K562 (cell line): ENCODE measurements at regions not wholly inside any gene's neighbourhood (a gene's known extent, or its start where the extent isn't known, plus 50 kb on each side); places are given as distances from the start of the nearest gene placed in this dataset.

Experiments used
- ATAC-seq: fragments of 200-7000 bp; cut with Tn5 transposase; 3 replicates; pipeline ENCODE4 v1.9.1; 2020; ENCODE audit warnings: moderate library complexity
- BruUV-seq: library from RNA; stranded (reverse); fragments of 400-500 nt; replicated peaks from 2 replicates; lab custom pipeline; 2021; lab: Mats Ljungman, UMichigan
- CTCF ChIA-PET: fragments of 300-600 bp; formaldehyde crosslinking; extraction: SDS; loops from one replicate; lab custom pipeline; 2021; ENCODE audit warnings: low intra/inter-chr PET ratio; lab: Yijun Ruan, JAX
- POLR2A ChIA-PET: fragments of 300-600, 350-650 bp; sonication (Branson Sonifier 250); formaldehyde crosslinking; extraction: SDS; loops from one replicate; lab custom pipeline; 2021; ENCODE audit warnings: antibody characterized with exemption, inconsistent platforms; lab: Yijun Ruan, JAX
- DNase-seq, 4 experiments: peaks; one replicate each; pipeline versions ENCODE4 v3.0.0 to v3.0.0-alpha.2; 2011 to 2018; ENCODE audit warnings: low spot score in 3 of 4, mixed read lengths in 3 of 4; ENCODE audit errors: extremely low read depth in 1 of 4
- FAIRE-seq: peaks from 2 replicates; lab custom pipeline; 2011; peaks lifted over from hg19 to GRCh38; lab: Jason Lieb, UNC
- H2AFZ ChIP-seq: 2 replicates; pipeline ENCODE4 v1.6.0; 2011; ENCODE audit warnings: low read depth, low read length, control low read depth, inconsistent platforms
- H3K27ac ChIP-seq: fragments of 200-600 bp; 3 replicates; pipeline ENCODE4 v1.8.0; 2011; ENCODE audit warnings: low read depth, mild to moderate bottlenecking, control low read depth, inconsistent platforms, low read length, moderate library complexity, mixed read lengths; ENCODE audit errors: extremely low read depth
- H3K27me3 ChIP-seq, 2 experiments: fragments of 300-600 bp in 1 of 2; 2 replicates in 1 of 2; 3 replicates in 1 of 2; pipeline versions ENCODE4 v1.6.0 to v1.8.0; 2011; ENCODE audit warnings: inconsistent platforms in 2 of 2, low read length in 2 of 2, mild to moderate bottlenecking in 1 of 2, mixed read lengths in 1 of 2, moderate library complexity in 1 of 2; ENCODE audit not compliant: control insufficient read depth in 2 of 2, insufficient read depth in 2 of 2
- H3K36me3 ChIP-seq: fragments of 300-600 bp; 3 replicates; pipeline ENCODE4 v1.8.0; 2011; ENCODE audit warnings: mild to moderate bottlenecking, low read length, inconsistent platforms; ENCODE audit not compliant: control insufficient read depth, insufficient read depth
- H3K4me1 ChIP-seq, 2 experiments: fragments of 200-600 bp in 1 of 2; replicated peaks in 1 of 2; 2 replicates in 1 of 2; 3 replicates in 1 of 2; pipeline versions ENCODE4 v1.5.1 to v1.8.0; 2011; ENCODE audit warnings: inconsistent platforms in 2 of 2, low read length in 2 of 2, mild to moderate bottlenecking in 1 of 2, mixed read lengths in 1 of 2, moderate library complexity in 1 of 2; ENCODE audit not compliant: control insufficient read depth in 2 of 2, insufficient read depth in 2 of 2
- H3K4me2 ChIP-seq: 2 replicates; pipeline ENCODE4 v1.6.1; 2011; ENCODE audit warnings: low read length, control low read depth, inconsistent platforms, mixed read lengths; ENCODE audit not compliant: insufficient read depth
- H3K4me3 ChIP-seq: fragments of 200-600 bp; sonication (generic), shearing (Covaris generic); 2 replicates; pipeline ENCODE4 v1.5.1; 2016; ENCODE audit warnings: control low read depth, inconsistent platforms
- H3K79me2 ChIP-seq: fragments of 200-600 bp; 3 replicates; pipeline ENCODE4 v1.8.0; 2011; ENCODE audit warnings: low read length, inconsistent platforms; ENCODE audit not compliant: control insufficient read depth, insufficient read depth
- H3K9ac ChIP-seq, 2 experiments: 2 replicates each; pipeline versions ENCODE4 v1.6.0 to v1.6.1; 2011; ENCODE audit warnings: low read depth in 2 of 2, low read length in 2 of 2, control low read depth in 1 of 2, inconsistent platforms in 1 of 2, mild to moderate bottlenecking in 1 of 2, mixed read lengths in 1 of 2; ENCODE audit not compliant: insufficient read depth in 1 of 2
- H3K9me1 ChIP-seq: one replicate; pipeline ENCODE4 v1.6.0; 2011; ENCODE audit warnings: inconsistent platforms, mild to moderate bottlenecking, low read length, moderate library complexity; ENCODE audit not compliant: control insufficient read depth, insufficient read depth
- H3K9me3 ChIP-seq: replicated peaks from 2 replicates; pipeline ENCODE4 v1.5.1; 2011; ENCODE audit warnings: low read depth, low read length, inconsistent platforms; ENCODE audit not compliant: control insufficient read depth, insufficient read depth
- H4K20me1 ChIP-seq: replicated peaks from 2 replicates; pipeline ENCODE4 v1.6.1; 2011; ENCODE audit warnings: low read length, inconsistent platforms, mixed read lengths; ENCODE audit not compliant: control insufficient read depth, insufficient read depth
- GATAD2A ChIP-seq: fragments of 450-650 bp; IDR thresholded peaks from 2 replicates; pipeline ENCODE4 v1.6.1; 2017
- HCFC1 ChIP-seq: IDR thresholded peaks from 2 replicates; pipeline ENCODE4 v1.6.1; 2012; ENCODE audit warnings: low read depth, low read length, improper control_type of control experiment
- NCOA6 ChIP-seq: fragments of 450-650 bp; IDR thresholded peaks from 2 replicates; pipeline ENCODE4 v1.6.1; 2017; ENCODE audit warnings: mild to moderate bottlenecking
- NEUROD1 ChIP-seq: fragments of 150-350 bp; IDR thresholded peaks from 2 replicates; pipeline ENCODE4 v1.6.1; 2014; ENCODE audit warnings: borderline replicate concordance, low read length, low read depth; ENCODE audit not compliant: partially characterized antibody
- NUFIP1 ChIP-seq: fragments of 450-650 bp; IDR thresholded peaks from 2 replicates; pipeline ENCODE4 v1.6.1; 2018; ENCODE audit not compliant: partially characterized antibody
- TFAM ChIP-seq: fragments of 250-450 bp; sonication (Bioruptor Pico); conservative IDR thresholded peaks from 2 replicates; pipeline ENCODE4 v1.5.0; 2021; ENCODE audit warnings: mild to moderate bottlenecking, moderate library complexity
- ZNF324 ChIP-seq: fragments of 250-450 bp; sonication (Bioruptor Pico); IDR thresholded peaks from 2 replicates; pipeline ENCODE4 v1.4.0; 2020; ENCODE audit warnings: mild to moderate bottlenecking
- ZNF436 ChIP-seq: fragments of 250-450, 450-650 bp; sonication (Bioruptor Pico); formaldehyde crosslinking; IDR thresholded peaks from 2 replicates; pipeline ENCODE4 v1.7.0; 2020; ENCODE audit warnings: mild to moderate bottlenecking
- ZNF561 ChIP-seq: fragments of 450-650 bp; formaldehyde crosslinking; conservative IDR thresholded peaks from 2 replicates; pipeline ENCODE4 v1.4.0; 2020; ENCODE audit warnings: mild to moderate bottlenecking, moderate library complexity
- WGBS: fragments of 100-300 bp; shearing (Covaris generic); methylation state at CpG from one replicate; pipeline ENCODE4 v1.1.6; 2016; ENCODE audit warnings: low coverage, mixed read lengths; ENCODE audit not compliant: insufficient coverage; ENCODE audit errors: missing lambda C conversion rate; 5-methylcytosine and 5-hydroxymethylcytosine counted together
- in situ Hi-C: fragments of 300-500 bp; cut with MboI; formaldehyde crosslinking; loops from 4 replicates; pipeline ENCODE4 v1.15.0; 2018; ENCODE audit warnings: inconsistent platforms, mixed read lengths
- intact Hi-C: fragments of 100-400 bp; cut with micrococcal nuclease; formaldehyde crosslinking; loops from 2 replicates; pipeline ENCODE4 v1.14.2; 2022
- TF ChIP-seq, protein P1 (sequence below): sonication (generic); formaldehyde crosslinking; IDR thresholded peaks from 2 replicates; pipeline ENCODE4 v1.8.0; 2022; ENCODE audit warnings: mild to moderate bottlenecking, low read depth, missing genetic modification reagents
- TF ChIP-seq, protein P2 (sequence below), 2 experiments: IDR thresholded peaks; 2 replicates each; pipeline ENCODE4 v1.6.1; 2012; ENCODE audit warnings: improper control_type of control experiment in 2 of 2, low read depth in 2 of 2, low read length in 2 of 2, borderline replicate concordance in 1 of 2
- TF ChIP-seq, protein P3 (sequence below): fragments of 250-450 bp; sonication (Bioruptor Pico); IDR thresholded peaks from 2 replicates; pipeline ENCODE4 v1.4.0; 2020; ENCODE audit warnings: mild to moderate bottlenecking, moderate library complexity
- TF ChIP-seq, protein P4 (sequence below): fragments of 150-350 bp; conservative IDR thresholded peaks from 2 replicates; pipeline ENCODE4 v1.6.1; 2014; ENCODE audit warnings: low read length

DNA sequence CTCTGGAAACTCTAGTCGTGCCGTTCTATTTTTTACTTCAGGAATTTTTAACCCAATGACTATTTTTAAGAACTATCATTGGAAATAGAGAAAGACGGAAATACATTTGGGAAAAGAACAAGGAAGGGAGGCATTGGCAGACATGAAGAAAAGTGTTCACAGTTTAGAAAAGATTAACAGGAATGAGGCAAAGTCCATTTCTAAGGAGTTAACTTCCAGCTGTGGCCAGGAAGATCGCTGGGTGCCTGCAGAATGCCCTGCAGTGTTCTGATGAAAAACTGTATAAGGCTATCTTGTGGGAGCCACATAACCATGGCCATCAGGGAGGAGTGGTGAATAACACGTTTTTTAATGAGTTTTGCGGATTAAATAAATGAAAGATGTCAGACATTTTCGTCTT lies 150.6 kb upstream of the VCX3A start (continued):
- TF ChIP-seq, protein P1, sequence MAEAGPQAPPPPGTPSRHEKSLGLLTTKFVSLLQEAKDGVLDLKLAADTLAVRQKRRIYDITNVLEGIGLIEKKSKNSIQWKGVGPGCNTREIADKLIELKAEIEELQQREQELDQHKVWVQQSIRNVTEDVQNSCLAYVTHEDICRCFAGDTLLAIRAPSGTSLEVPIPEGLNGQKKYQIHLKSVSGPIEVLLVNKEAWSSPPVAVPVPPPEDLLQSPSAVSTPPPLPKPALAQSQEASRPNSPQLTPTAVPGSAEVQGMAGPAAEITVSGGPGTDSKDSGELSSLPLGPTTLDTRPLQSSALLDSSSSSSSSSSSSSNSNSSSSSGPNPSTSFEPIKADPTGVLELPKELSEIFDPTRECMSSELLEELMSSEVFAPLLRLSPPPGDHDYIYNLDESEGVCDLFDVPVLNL (CRISPR knock-in tag) = no peak

DNA sequence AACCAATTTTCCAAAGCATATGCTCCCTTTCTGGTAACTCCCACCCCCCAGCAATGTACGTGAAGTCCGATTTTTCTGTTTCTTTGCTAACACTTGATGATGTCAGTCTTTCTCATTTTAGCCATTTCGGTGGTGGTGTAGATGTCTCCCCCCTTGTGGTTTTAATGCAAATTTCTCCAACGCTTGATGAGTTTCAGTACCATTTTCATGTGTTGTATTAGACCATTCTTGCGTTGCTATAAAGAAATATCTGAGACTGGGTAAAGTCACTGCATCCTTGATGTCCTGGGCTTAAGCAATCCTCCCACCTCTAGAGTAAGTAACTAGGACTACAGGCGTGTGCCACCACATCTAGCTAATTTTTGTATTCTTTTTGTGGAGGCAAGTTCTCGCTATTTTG lies 148.4 kb upstream of the VCX3A start:
- no peak overlapping the region for H3K27ac ChIP-seq
- intact Hi-C loops (no loop called here), in situ Hi-C loops (no loop called here)
- H4K20me1 ChIP-seq = no peaks in the 10 kb centered on the region
- no peaks in the 10 kb centered on the region for H3K9me1 ChIP-seq
- no peak overlapping the region for H3K4me3 ChIP-seq
- no peak overlapping the region for H3K9ac ChIP-seq
- no peak for ATAC-seq
- no peak overlapping the region for H2AFZ ChIP-seq
- BruUV-seq = no TSS peak
- 2% methylated on average over 7 of the region's 7 CpGs for WGBS
- H3K79me2 ChIP-seq = no peaks in the 10 kb centered on the region
- H3K4me2 ChIP-seq = no peak overlapping the region
- no peaks in the 10 kb centered on the region for H3K27me3 ChIP-seq
- no peaks in the 10 kb centered on the region for H3K9me3 ChIP-seq
- DNase-seq = no peak
- CTCF ChIA-PET = no interaction called here
- H3K36me3 ChIP-seq = no peaks in the 10 kb centered on the region
- no peak for FAIRE-seq
- POLR2A ChIA-PET = no interaction called here
- H3K4me1 ChIP-seq = no peaks in the 10 kb centered on the region
- TF ChIP-seq, protein P2, sequence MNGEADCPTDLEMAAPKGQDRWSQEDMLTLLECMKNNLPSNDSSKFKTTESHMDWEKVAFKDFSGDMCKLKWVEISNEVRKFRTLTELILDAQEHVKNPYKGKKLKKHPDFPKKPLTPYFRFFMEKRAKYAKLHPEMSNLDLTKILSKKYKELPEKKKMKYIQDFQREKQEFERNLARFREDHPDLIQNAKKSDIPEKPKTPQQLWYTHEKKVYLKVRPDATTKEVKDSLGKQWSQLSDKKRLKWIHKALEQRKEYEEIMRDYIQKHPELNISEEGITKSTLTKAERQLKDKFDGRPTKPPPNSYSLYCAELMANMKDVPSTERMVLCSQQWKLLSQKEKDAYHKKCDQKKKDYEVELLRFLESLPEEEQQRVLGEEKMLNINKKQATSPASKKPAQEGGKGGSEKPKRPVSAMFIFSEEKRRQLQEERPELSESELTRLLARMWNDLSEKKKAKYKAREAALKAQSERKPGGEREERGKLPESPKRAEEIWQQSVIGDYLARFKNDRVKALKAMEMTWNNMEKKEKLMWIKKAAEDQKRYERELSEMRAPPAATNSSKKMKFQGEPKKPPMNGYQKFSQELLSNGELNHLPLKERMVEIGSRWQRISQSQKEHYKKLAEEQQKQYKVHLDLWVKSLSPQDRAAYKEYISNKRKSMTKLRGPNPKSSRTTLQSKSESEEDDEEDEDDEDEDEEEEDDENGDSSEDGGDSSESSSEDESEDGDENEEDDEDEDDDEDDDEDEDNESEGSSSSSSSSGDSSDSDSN (IDR thresholded peaks at IDR 0.05; ENCODE audit: borderline replicate concordance in 1 of 2, low read depth in 2 of 2, low read length in 2 of 2) = no peak
- TF ChIP-seq TFAM (CRISPR knock-in tag) (no peak), HCFC1 (no peak), ZNF436 (no peak), ZNF561 (CRISPR knock-in tag) (no peak), NCOA6 (no peak), NEUROD1 (no peak), ZNF324 (CRISPR knock-in tag) (no peak), NUFIP1 (no peak), GATAD2A (no peak)
- TF ChIP-seq, protein P3, sequence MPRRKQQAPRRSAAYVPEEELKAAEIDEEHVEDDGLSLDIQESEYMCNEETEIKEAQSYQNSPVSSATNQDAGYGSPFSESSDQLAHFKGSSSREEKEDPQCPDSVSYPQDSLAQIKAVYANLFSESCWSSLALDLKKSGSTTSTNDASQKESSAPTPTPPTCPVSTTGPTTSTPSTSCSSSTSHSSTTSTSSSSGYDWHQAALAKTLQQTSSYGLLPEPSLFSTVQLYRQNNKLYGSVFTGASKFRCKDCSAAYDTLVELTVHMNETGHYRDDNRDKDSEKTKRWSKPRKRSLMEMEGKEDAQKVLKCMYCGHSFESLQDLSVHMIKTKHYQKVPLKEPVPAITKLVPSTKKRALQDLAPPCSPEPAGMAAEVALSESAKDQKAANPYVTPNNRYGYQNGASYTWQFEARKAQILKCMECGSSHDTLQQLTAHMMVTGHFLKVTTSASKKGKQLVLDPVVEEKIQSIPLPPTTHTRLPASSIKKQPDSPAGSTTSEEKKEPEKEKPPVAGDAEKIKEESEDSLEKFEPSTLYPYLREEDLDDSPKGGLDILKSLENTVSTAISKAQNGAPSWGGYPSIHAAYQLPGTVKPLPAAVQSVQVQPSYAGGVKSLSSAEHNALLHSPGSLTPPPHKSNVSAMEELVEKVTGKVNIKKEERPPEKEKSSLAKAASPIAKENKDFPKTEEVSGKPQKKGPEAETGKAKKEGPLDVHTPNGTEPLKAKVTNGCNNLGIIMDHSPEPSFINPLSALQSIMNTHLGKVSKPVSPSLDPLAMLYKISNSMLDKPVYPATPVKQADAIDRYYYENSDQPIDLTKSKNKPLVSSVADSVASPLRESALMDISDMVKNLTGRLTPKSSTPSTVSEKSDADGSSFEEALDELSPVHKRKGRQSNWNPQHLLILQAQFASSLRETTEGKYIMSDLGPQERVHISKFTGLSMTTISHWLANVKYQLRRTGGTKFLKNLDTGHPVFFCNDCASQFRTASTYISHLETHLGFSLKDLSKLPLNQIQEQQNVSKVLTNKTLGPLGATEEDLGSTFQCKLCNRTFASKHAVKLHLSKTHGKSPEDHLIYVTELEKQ (CRISPR knock-in tag) = no peak
- TF ChIP-seq, protein P4, sequence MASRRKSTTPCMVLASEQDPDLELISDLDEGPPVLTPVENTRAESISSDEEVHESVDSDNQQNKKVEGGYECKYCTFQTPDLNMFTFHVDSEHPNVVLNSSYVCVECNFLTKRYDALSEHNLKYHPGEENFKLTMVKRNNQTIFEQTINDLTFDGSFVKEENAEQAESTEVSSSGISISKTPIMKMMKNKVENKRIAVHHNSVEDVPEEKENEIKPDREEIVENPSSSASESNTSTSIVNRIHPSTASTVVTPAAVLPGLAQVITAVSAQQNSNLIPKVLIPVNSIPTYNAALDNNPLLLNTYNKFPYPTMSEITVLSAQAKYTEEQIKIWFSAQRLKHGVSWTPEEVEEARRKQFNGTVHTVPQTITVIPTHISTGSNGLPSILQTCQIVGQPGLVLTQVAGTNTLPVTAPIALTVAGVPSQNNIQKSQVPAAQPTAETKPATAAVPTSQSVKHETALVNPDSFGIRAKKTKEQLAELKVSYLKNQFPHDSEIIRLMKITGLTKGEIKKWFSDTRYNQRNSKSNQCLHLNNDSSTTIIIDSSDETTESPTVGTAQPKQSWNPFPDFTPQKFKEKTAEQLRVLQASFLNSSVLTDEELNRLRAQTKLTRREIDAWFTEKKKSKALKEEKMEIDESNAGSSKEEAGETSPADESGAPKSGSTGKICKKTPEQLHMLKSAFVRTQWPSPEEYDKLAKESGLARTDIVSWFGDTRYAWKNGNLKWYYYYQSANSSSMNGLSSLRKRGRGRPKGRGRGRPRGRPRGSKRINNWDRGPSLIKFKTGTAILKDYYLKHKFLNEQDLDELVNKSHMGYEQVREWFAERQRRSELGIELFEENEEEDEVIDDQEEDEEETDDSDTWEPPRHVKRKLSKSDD = no peak
